ENCODE measurements at regions not wholly inside any gene's neighbourhood (a gene's known extent, or its start where the extent isn't known, plus 50 kb on each side); places are given as distances from the start of the nearest gene placed in this dataset.

GRCh38 chr12:68403711-68404110, 71.5 kb upstream of the MDM1 start:
- no peak for ATAC-seq
- TF ChIP-seq ZNF8 (CRISPR knock-in tag; IDR thresholded peaks at IDR 0.05) (no peak), SNAI2 (CRISPR knock-in tag; IDR thresholded peaks at IDR 0.05) (no peak), ARNTL (CRISPR knock-in tag; IDR thresholded peaks at IDR 0.05; ENCODE audit: borderline replicate concordance, low read depth) (no peak), PATZ1 (CRISPR knock-in tag; IDR thresholded peaks at IDR 0.05; ENCODE audit: borderline replicate concordance) (no peak), ZFP30 (CRISPR knock-in tag; IDR thresholded peaks at IDR 0.05) (no peak), ESRRG (CRISPR knock-in tag; IDR thresholded peaks at IDR 0.05) (no peak), ZNF70 (CRISPR knock-in tag; IDR thresholded peaks at IDR 0.05) (no peak), TOX (CRISPR knock-in tag; IDR thresholded peaks at IDR 0.05; ENCODE audit: borderline replicate concordance) (no peak), OSR1 (CRISPR knock-in tag; IDR thresholded peaks at IDR 0.05) (no peak)
- TF ChIP-seq, protein P1, sequence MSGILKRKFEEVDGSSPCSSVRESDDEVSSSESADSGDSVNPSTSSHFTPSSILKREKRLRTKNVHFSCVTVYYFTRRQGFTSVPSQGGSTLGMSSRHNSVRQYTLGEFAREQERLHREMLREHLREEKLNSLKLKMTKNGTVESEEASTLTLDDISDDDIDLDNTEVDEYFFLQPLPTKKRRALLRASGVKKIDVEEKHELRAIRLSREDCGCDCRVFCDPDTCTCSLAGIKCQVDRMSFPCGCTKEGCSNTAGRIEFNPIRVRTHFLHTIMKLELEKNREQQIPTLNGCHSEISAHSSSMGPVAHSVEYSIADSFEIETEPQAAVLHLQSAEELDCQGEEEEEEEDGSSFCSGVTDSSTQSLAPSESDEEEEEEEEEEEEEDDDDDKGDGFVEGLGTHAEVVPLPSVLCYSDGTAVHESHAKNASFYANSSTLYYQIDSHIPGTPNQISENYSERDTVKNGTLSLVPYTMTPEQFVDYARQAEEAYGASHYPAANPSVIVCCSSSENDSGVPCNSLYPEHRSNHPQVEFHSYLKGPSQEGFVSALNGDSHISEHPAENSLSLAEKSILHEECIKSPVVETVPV (CRISPR knock-in tag; IDR thresholded peaks at IDR 0.05): no peak
- TF ChIP-seq, protein P2, sequence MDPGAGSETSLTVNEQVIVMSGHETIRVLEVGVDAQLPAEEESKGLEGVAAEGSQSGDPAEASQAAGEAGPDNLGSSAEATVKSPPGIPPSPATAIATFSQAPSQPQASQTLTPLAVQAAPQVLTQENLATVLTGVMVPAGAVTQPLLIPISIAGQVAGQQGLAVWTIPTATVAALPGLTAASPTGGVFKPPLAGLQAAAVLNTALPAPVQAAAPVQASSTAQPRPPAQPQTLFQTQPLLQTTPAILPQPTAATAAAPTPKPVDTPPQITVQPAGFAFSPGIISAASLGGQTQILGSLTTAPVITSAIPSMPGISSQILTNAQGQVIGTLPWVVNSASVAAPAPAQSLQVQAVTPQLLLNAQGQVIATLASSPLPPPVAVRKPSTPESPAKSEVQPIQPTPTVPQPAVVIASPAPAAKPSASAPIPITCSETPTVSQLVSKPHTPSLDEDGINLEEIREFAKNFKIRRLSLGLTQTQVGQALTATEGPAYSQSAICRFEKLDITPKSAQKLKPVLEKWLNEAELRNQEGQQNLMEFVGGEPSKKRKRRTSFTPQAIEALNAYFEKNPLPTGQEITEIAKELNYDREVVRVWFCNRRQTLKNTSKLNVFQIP (CRISPR knock-in tag; IDR thresholded peaks at IDR 0.05; ENCODE audit: borderline replicate concordance, low read depth): no peak
- TF ChIP-seq, protein P3, sequence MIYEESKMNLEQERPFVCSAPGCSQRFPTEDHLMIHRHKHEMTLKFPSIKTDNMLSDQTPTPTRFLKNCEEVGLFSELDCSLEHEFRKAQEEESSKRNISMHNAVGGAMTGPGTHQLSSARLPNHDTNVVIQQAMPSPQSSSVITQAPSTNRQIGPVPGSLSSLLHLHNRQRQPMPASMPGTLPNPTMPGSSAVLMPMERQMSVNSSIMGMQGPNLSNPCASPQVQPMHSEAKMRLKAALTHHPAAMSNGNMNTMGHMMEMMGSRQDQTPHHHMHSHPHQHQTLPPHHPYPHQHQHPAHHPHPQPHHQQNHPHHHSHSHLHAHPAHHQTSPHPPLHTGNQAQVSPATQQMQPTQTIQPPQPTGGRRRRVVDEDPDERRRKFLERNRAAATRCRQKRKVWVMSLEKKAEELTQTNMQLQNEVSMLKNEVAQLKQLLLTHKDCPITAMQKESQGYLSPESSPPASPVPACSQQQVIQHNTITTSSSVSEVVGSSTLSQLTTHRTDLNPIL (CRISPR knock-in tag; IDR thresholded peaks at IDR 0.05; ENCODE audit: low read depth): no peak
- TF ChIP-seq, protein P4, sequence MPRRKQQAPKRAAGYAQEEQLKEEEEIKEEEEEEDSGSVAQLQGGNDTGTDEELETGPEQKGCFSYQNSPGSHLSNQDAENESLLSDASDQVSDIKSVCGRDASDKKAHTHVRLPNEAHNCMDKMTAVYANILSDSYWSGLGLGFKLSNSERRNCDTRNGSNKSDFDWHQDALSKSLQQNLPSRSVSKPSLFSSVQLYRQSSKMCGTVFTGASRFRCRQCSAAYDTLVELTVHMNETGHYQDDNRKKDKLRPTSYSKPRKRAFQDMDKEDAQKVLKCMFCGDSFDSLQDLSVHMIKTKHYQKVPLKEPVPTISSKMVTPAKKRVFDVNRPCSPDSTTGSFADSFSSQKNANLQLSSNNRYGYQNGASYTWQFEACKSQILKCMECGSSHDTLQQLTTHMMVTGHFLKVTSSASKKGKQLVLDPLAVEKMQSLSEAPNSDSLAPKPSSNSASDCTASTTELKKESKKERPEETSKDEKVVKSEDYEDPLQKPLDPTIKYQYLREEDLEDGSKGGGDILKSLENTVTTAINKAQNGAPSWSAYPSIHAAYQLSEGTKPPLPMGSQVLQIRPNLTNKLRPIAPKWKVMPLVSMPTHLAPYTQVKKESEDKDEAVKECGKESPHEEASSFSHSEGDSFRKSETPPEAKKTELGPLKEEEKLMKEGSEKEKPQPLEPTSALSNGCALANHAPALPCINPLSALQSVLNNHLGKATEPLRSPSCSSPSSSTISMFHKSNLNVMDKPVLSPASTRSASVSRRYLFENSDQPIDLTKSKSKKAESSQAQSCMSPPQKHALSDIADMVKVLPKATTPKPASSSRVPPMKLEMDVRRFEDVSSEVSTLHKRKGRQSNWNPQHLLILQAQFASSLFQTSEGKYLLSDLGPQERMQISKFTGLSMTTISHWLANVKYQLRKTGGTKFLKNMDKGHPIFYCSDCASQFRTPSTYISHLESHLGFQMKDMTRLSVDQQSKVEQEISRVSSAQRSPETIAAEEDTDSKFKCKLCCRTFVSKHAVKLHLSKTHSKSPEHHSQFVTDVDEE (CRISPR knock-in tag; IDR thresholded peaks at IDR 0.05): no peak

DNA sequence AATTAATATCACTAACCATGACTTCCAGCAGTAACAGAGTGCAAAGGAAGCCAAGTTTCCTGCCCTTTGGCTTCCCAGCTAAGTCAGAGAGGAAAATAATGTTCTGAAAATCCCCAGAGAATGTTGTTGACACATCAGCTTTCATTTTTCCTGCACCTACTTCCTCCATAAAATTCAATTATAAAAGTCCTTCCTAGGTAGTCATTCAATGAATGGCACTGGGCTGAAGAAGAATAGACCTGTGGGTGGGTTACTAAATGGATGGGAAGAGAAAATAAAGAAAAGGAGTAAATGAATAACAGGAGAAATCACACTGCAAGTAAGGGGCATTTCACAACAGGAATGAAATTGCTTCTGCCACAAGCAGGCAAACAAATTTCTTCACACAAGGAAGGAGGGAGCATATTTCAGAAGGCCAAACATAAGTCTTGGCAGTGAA, 73.2 kb upstream of the MDM1 start:
- TF ChIP-seq ZFP30 (CRISPR knock-in tag; IDR thresholded peaks at IDR 0.05): no peak
- ATAC-seq: no peak

DNA sequence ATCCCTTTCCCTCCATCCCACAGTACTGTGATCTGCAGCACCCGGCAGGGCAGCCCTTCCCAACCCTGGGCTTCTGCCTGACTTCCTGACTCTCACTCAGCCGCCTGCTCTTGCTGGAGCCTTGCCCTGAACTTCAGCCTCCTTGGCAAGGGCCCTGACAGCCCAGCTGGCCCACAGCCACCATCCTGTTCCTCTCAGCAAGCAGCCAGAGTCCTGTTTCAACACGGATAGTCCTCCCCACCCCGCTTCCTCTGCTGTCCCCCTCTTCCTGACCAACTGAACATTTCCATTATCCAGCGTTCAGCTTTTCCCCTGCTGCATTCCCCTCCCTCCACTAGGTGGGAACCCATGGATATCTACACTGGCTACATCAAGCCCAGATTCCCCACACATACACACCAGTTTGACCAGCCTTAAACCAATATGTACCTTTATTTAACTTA, 74.0 kb upstream of the MDM1 start:
- peak; percentile 96 for ATAC-seq
- TF ChIP-seq ZNF8 (CRISPR knock-in tag; IDR thresholded peaks at IDR 0.05) (no peak), ZFP30 (CRISPR knock-in tag; IDR thresholded peaks at IDR 0.05) (no peak), ZNF70 (CRISPR knock-in tag; IDR thresholded peaks at IDR 0.05) (no peak), GLIS3 (CRISPR knock-in tag; IDR thresholded peaks at IDR 0.05) (no peak), ESRRG (CRISPR knock-in tag; IDR thresholded peaks at IDR 0.05) (no peak), RARB (CRISPR knock-in tag; IDR thresholded peaks at IDR 0.05) (no peak), ZC3H10 (CRISPR knock-in tag; IDR thresholded peaks at IDR 0.05) (no peak), CSDC2 (CRISPR knock-in tag; IDR thresholded peaks at IDR 0.05) (no peak), PPARA (CRISPR knock-in tag; IDR thresholded peaks at IDR 0.05; ENCODE audit: borderline replicate concordance) (no peak), SNAI2 (CRISPR knock-in tag; IDR thresholded peaks at IDR 0.05) (no peak), OSR1 (CRISPR knock-in tag; IDR thresholded peaks at IDR 0.05) (no peak), ZNF565 (CRISPR knock-in tag; conservative IDR thresholded peaks at IDR 0.05; ENCODE audit: low read depth) (no peak), BACH2 (CRISPR knock-in tag; IDR thresholded peaks at IDR 0.05; ENCODE audit: borderline replicate concordance) (no peak), ZFP3 (CRISPR knock-in tag; IDR thresholded peaks at IDR 0.05) (no peak)
- TF ChIP-seq, protein P2 (CRISPR knock-in tag; IDR thresholded peaks at IDR 0.05; ENCODE audit: borderline replicate concordance, low read depth): no peak
- TF ChIP-seq, protein P4 (CRISPR knock-in tag; IDR thresholded peaks at IDR 0.05): no peak
- TF ChIP-seq, protein P1 (CRISPR knock-in tag; IDR thresholded peaks at IDR 0.05): no peak
